ENCODE measurements at regions not wholly inside any gene's neighbourhood (a gene's known extent, or its start where the extent isn't known, plus 50 kb on each side); places are given as distances from the start of the nearest gene placed in this dataset.
"Not testable (repeated sequence)": the region's sequence is repeated elsewhere in the genome, so short reads cannot be mapped to it uniquely, and the experiment has no call there.

- no peak for DNase-seq
Measured at GRCh38 chr1:157407917-157408525, 144.3 kb downstream of the FCRL5 start.

GRCh38 chr1:157407367-157407766, 144.9 kb downstream of the FCRL5 start:
- no peak for DNase-seq

- DNase-seq, result no peak
Measured at GRCh38 chr1:157405662-157406061, 146.7 kb downstream of the FCRL5 start.

- DNase-seq, result no peak
Measured at GRCh38 chr1:157404614-157405013, 147.7 kb downstream of the FCRL5 start.

GRCh38 chr1:157404063-157404501, 148.2 kb downstream of the FCRL5 start:
- DNase-seq, result no peak

- no peak for DNase-seq
Measured at GRCh38 chr1:157403608-157404007, 148.7 kb downstream of the FCRL5 start.

- peak; percentile 27 for DNase-seq
Measured at GRCh38 chr1:157403203-157403602, 149.1 kb downstream of the FCRL5 start.

GRCh38 chr1:157400766-157401165, 151.5 kb downstream of the FCRL5 start:
- no peak for DNase-seq

GRCh38 chr1:157399984-157400382, 152.3 kb downstream of the FCRL5 start:
- DNase-seq, result no peak

- no peak for DNase-seq
Measured at GRCh38 chr1:157399343-157399983, 152.9 kb downstream of the FCRL5 start.

GRCh38 chr1:157390651-157391050, 161.7 kb downstream of the FCRL5 start:
- peak; percentile 92 for DNase-seq

GRCh38 chr1:157388057-157388456, 164.3 kb downstream of the FCRL5 start:
- DNase-seq, result no peak

- no peak for DNase-seq
Measured at GRCh38 chr1:157384258-157384657, 168.1 kb downstream of the FCRL5 start.

- DNase-seq, result no peak
Measured at GRCh38 chr1:157382351-157382750, 170.0 kb downstream of the FCRL5 start.

GRCh38 chr1:157380523-157380922, 171.8 kb downstream of the FCRL5 start:
- DNase-seq, result no peak

- DNase-seq, result peak; percentile 60
Measured at GRCh38 chr1:157377280-157377713, 175.0 kb downstream of the FCRL5 start.

GRCh38 chr1:157376681-157377080, 175.6 kb downstream of the FCRL5 start:
- DNase-seq, result no peak

GRCh38 chr1:157372311-157372710, 180.0 kb downstream of the FCRL5 start:
- DNase-seq, result not testable (repeated sequence)

GRCh38 chr1:157371826-157372225, 180.5 kb downstream of the FCRL5 start:
- DNase-seq, result no peak

- DNase-seq, result no peak
Measured at GRCh38 chr1:157371221-157371620, 181.1 kb downstream of the FCRL5 start.

GRCh38 chr1:157370698-157371097, 181.6 kb downstream of the FCRL5 start:
- no peak for DNase-seq

GRCh38 chr1:157369808-157370521, 182.3 kb downstream of the FCRL5 start:
- DNase-seq, result peak; percentile 60

GRCh38 chr1:157368941-157369340, 183.4 kb downstream of the FCRL5 start:
- peak; percentile 7 for DNase-seq

- DNase-seq, result no peak
Measured at GRCh38 chr1:157368363-157368762, 184.0 kb downstream of the FCRL5 start.

Measured in fibroblast of skin of right quadriceps (primary cell).